ENCODE measurements at regions not wholly inside any gene's neighbourhood (a gene's known extent, or its start where the extent isn't known, plus 50 kb on each side); places are given as distances from the start of the nearest gene placed in this dataset.

DNA sequence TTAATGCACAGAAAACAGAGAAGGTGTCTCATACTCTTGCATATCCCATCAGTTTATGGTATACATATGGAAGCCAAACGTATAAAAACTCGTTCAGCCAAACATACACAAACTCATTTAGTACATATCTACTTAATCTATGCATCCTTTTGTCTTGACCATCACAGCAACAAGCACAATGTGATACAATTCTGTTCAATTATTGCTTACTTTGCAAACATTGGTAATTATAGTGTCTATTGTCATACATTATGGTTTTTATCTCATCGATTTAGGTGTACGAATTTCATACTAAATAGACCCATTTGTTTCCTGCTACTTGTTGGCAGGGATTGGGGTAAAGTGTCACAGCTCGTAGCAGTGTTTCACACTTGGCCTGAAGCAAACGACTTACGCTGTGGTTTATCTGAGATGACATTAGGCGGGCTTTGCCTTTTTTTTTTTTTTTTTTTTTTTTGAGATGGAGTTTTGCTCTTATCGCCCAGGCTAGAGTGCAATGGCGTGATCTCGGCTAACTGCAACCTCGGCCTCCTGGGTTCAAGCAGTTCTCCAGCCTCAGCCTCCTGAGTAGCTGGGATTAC, 425.9 kb upstream of the JARID2 start (continued):
- TF ChIP-seq ZNF687 (IDR thresholded peaks at IDR 0.05) (no peak), ZNF207 (IDR thresholded peaks at IDR 0.05; ENCODE audit: borderline replicate concordance) (no peak), ZNF217 (IDR thresholded peaks at IDR 0.05) (no peak), GATAD2B (conservative IDR thresholded peaks at IDR 0.05; ENCODE audit: low read depth) (no peak), GABPA (IDR thresholded peaks at IDR 0.05; ENCODE audit: low read depth) (no peak), FOXK2 (IDR thresholded peaks at IDR 0.05) (no peak), IRF4 (IDR thresholded peaks at IDR 0.05; ENCODE audit: low read depth, low read length) (no peak), SUZ12 (IDR thresholded peaks at IDR 0.05; ENCODE audit: unreplicated experiment) (no peak), PKNOX1 (IDR thresholded peaks at IDR 0.05) (no peak), NFXL1 (IDR thresholded peaks at IDR 0.05; ENCODE audit: borderline replicate concordance) (no peak)
- TF ChIP-seq, protein P1, sequence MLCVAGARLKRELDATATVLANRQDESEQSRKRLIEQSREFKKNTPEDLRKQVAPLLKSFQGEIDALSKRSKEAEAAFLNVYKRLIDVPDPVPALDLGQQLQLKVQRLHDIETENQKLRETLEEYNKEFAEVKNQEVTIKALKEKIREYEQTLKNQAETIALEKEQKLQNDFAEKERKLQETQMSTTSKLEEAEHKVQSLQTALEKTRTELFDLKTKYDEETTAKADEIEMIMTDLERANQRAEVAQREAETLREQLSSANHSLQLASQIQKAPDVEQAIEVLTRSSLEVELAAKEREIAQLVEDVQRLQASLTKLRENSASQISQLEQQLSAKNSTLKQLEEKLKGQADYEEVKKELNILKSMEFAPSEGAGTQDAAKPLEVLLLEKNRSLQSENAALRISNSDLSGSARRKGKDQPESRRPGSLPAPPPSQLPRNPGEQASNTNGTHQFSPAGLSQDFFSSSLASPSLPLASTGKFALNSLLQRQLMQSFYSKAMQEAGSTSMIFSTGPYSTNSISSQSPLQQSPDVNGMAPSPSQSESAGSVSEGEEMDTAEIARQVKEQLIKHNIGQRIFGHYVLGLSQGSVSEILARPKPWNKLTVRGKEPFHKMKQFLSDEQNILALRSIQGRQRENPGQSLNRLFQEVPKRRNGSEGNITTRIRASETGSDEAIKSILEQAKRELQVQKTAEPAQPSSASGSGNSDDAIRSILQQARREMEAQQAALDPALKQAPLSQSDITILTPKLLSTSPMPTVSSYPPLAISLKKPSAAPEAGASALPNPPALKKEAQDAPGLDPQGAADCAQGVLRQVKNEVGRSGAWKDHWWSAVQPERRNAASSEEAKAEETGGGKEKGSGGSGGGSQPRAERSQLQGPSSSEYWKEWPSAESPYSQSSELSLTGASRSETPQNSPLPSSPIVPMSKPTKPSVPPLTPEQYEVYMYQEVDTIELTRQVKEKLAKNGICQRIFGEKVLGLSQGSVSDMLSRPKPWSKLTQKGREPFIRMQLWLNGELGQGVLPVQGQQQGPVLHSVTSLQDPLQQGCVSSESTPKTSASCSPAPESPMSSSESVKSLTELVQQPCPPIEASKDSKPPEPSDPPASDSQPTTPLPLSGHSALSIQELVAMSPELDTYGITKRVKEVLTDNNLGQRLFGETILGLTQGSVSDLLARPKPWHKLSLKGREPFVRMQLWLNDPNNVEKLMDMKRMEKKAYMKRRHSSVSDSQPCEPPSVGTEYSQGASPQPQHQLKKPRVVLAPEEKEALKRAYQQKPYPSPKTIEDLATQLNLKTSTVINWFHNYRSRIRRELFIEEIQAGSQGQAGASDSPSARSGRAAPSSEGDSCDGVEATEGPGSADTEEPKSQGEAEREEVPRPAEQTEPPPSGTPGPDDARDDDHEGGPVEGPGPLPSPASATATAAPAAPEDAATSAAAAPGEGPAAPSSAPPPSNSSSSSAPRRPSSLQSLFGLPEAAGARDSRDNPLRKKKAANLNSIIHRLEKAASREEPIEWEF (IDR thresholded peaks at IDR 0.05; ENCODE audit: insufficient replicate concordance, low read depth, low read length): no peak

All from GM12878 (cell line).